KMS-11 (cell line): ENCODE measurements at regions not wholly inside any gene's neighbourhood (a gene's known extent, or its start where the extent isn't known, plus 50 kb on each side); places are given as distances from the start of the nearest gene placed in this dataset.

Experiments used
- H2AFZ ChIP-seq: fragments of 200-600 bp; sonication (generic); 2 replicates; pipeline ENCODE4 v1.6.1; 2016; ENCODE audit warnings: antibody characterized with exemption, mixed run types, low read depth
- H3K27ac ChIP-seq: fragments of 200-600 bp; sonication (generic); 2 replicates; pipeline ENCODE4 v1.6.1; 2016; ENCODE audit warnings: mild to moderate bottlenecking, mixed run types
- H3K27me3 ChIP-seq: fragments of 200-600 bp; sonication (generic); 2 replicates; pipeline ENCODE4 v1.6.1; 2017; ENCODE audit warnings: mild to moderate bottlenecking, low read depth, mixed run types, moderate library complexity; ENCODE audit not compliant: insufficient read depth
- H3K36me3 ChIP-seq: fragments of 200-600 bp; sonication (generic); 2 replicates; pipeline ENCODE4 v1.6.1; 2017; ENCODE audit warnings: mild to moderate bottlenecking, mixed run types; ENCODE audit not compliant: insufficient read depth
- H3K4me1 ChIP-seq: fragments of 200-600 bp; sonication (generic); 2 replicates; pipeline ENCODE4 v1.6.1; 2016; ENCODE audit warnings: mild to moderate bottlenecking, low read depth, mixed run types; ENCODE audit not compliant: poor library complexity, severe bottlenecking
- H3K4me2 ChIP-seq: fragments of 200-600 bp; sonication (generic); 2 replicates; pipeline ENCODE4 v1.7.0; 2016; ENCODE audit warnings: mild to moderate bottlenecking, mixed run types
- H3K4me3 ChIP-seq: fragments of 200-600 bp; sonication (generic); IDR thresholded peaks from 2 replicates; pipeline ENCODE4 v1.6.1; 2017; ENCODE audit warnings: low read depth, low read length, mixed read lengths; ENCODE audit not compliant: insufficient read depth
- H3K79me2 ChIP-seq: fragments of 200-600 bp; sonication (generic); 2 replicates; pipeline ENCODE4 v1.6.1; 2016; ENCODE audit warnings: low read depth, mixed run types; ENCODE audit not compliant: insufficient read depth
- H3K9ac ChIP-seq: fragments of 200-600 bp; sonication (generic); 2 replicates; pipeline ENCODE4 v1.6.1; 2016; ENCODE audit warnings: mild to moderate bottlenecking, mixed run types
- H4K20me1 ChIP-seq: fragments of 200-600 bp; sonication (generic); 2 replicates; pipeline ENCODE4 v1.6.1; 2016; ENCODE audit warnings: mild to moderate bottlenecking, mixed run types; ENCODE audit not compliant: insufficient read depth
- CTCF ChIP-seq: fragments of 200-600 bp; sonication (generic); conservative IDR thresholded peaks from 2 replicates; pipeline ENCODE4 v1.6.1; 2017; ENCODE audit warnings: low read depth, mild to moderate bottlenecking, antibody characterized with exemption, low read length, moderate library complexity, mixed read lengths

GRCh38 chr12:115468087-115468510 is 784.1 kb upstream of the TBX3 start:
- Histone ChIP-seq H3K36me3 (no peaks in the 10 kb centered on the region), H3K9ac (no peak overlapping the region), H2AFZ (no peak overlapping the region), H3K79me2 (no peaks in the 10 kb centered on the region), H3K27me3 (no peaks in the 10 kb centered on the region), H3K4me1 (no peaks in the 10 kb centered on the region), H3K27ac (no peak overlapping the region), H3K4me2 (no peak overlapping the region), H4K20me1 (no peaks in the 10 kb centered on the region), H3K4me3 (no peak overlapping the region)
- TF ChIP-seq CTCF: no peak

- no peaks in the 10 kb centered on the region for H3K36me3 ChIP-seq
- no peak overlapping the region for H3K4me2 ChIP-seq
- H3K4me1 ChIP-seq: no peaks in the 10 kb centered on the region
- no peak overlapping the region for H3K4me3 ChIP-seq
- H2AFZ ChIP-seq: no peak overlapping the region
- H3K79me2 ChIP-seq: no peaks in the 10 kb centered on the region
- no peak overlapping the region for H3K27ac ChIP-seq
- no peaks in the 10 kb centered on the region for H3K27me3 ChIP-seq
- no peaks in the 10 kb centered on the region for H4K20me1 ChIP-seq
- TF ChIP-seq CTCF: no peak
- H3K9ac ChIP-seq: no peak overlapping the region
These were observed 783.6 kb upstream of the TBX3 start for GRCh38 chr12:115467531-115467930.

GRCh38 chr12:115466076-115466475 is 782.1 kb upstream of the TBX3 start:
- Histone ChIP-seq H3K4me3 (no peak overlapping the region), H2AFZ (no peak overlapping the region), H3K4me2 (no peak overlapping the region), H3K9ac (no peak overlapping the region), H4K20me1 (no peaks in the 10 kb centered on the region), H3K79me2 (no peaks in the 10 kb centered on the region), H3K27ac (no peak overlapping the region), H3K27me3 (no peaks in the 10 kb centered on the region), H3K36me3 (no peaks in the 10 kb centered on the region), H3K4me1 (no peaks in the 10 kb centered on the region)
- no peak for TF ChIP-seq CTCF

GRCh38 chr12:115464661-115465060 is 780.7 kb upstream of the TBX3 start:
- Histone ChIP-seq H3K4me2 (no peak overlapping the region), H3K27me3 (no peaks in the 10 kb centered on the region), H3K79me2 (no peaks in the 10 kb centered on the region), H3K36me3 (no peaks in the 10 kb centered on the region), H3K4me3 (no peak overlapping the region), H3K27ac (no peak overlapping the region), H2AFZ (no peak overlapping the region), H3K9ac (no peak overlapping the region), H3K4me1 (no peaks in the 10 kb centered on the region), H4K20me1 (no peaks in the 10 kb centered on the region)
- TF ChIP-seq CTCF: no peak

- Histone ChIP-seq H3K27me3 (no peaks in the 10 kb centered on the region), H2AFZ (no peak overlapping the region), H3K4me1 (no peaks in the 10 kb centered on the region), H3K9ac (no peak overlapping the region), H4K20me1 (no peaks in the 10 kb centered on the region), H3K79me2 (no peaks in the 10 kb centered on the region), H3K4me3 (no peak overlapping the region), H3K4me2 (no peak overlapping the region), H3K27ac (no peak overlapping the region), H3K36me3 (no peaks in the 10 kb centered on the region)
- no peak for TF ChIP-seq CTCF
These were observed 780.2 kb upstream of the TBX3 start for GRCh38 chr12:115464111-115464581.
